HG02798 (cell line): ENCODE measurements at regions not wholly inside any gene's neighbourhood (a gene's known extent, or its start where the extent isn't known, plus 50 kb on each side); places are given as distances from the start of the nearest gene placed in this dataset.

Experiments
- ATAC-seq: cut with Tn5 transposase; IDR thresholded peaks from one replicate; pipeline ENCODE4 v1.9.1; 2021; ENCODE audit warnings: mild to moderate bottlenecking; ENCODE audit not compliant: unreplicated experiment, poor library complexity

DNA sequence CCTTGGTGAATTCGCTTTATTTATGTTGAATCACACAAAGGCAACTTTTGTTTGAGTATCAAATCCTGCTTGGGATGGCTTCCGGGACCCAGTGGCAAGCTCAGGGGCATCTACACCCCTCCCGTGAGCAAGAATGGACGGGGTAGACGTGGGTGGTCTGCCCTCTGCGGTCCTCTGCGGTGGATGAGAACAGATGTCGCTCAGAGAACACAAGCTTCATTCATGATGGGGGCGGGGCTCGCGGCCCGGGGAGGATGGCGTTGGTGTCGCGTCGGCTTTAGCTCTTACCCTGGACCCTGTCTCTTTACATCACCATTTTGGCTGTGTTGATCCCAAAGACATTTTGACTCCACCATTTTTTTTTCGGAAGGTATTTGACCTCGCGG, 158.5 kb upstream of the RTL1 start:
- no peak for ATAC-seq

DNA sequence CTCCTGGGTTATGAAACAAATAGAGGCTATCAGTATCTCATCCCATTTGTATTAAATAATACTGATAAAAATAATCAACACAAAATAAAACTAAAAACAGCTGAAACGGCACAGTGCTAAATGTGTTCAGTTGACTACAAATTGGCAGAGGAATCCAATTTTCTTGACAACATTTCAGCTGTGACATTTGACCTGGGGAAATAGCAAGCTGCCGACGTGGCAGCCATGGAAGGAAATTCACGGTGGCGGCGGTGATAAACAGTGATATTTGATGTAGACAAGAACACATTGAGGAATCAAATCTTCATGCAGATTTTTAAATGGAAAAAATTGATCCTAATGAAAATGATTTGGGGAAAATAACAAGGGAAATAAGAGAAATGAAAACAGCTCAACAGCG, 159.1 kb upstream of the RTL1 start:
- ATAC-seq: no peak

GRCh38 chr14:101063121-101063520, 159.6 kb upstream of the RTL1 start:
- no peak for ATAC-seq

DNA sequence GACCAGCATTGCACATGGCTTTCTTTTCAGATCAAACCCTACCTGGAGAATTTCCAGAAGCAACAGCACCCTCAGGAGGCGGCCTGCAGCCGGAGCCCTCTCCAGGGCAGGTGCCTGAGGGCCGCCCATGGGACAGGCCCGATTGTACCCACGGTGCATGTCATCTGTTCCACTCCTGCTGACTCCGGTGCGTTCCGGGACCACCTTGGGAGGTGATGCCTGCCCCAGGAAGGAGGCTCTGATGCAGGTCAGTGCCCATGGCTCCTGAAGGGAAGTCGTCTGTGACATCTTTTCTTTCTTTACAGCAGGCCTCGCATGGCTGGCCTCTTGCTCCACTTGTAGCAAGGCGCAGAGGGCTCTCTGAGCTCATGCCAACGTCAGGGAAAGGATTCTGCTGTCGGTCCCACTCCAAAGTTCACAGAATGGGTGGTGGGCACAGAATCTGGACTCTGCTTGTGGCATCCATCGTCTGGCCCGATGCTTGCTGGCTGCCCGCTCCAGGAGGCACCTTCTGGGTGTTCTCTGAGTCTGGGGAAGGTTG, 160.7 kb upstream of the RTL1 start:
- no peak for ATAC-seq

GRCh38 chr14:101064718-101065117, 161.2 kb upstream of the RTL1 start:
- no peak for ATAC-seq

DNA sequence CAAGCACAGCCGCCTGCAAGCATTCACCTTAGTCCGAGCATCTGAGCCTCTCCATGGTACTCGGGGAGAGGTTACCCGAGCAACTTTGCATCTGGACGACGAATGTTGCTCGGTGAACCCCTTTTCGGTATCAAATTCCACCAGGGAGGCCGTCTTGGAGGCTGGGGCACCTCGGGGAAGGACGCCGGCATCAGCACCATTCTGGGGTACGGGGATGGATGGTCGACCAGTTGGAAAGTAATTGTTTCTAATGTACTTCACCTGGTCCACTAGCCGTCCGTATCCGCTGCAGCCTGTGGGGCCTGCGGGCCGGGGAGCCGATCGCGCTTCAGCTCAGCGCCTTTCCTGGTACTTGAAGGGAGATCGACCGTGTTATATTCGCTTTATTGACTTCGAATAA, 161.7 kb upstream of the RTL1 start:
- no peak for ATAC-seq

GRCh38 chr14:101065696-101066694, 162.5 kb upstream of the RTL1 start:
- ATAC-seq: no peak

- no peak for ATAC-seq
Measured at GRCh38 chr14:101066826-101067510, 163.4 kb upstream of the RTL1 start.

- no peak for ATAC-seq
Measured at GRCh38 chr14:101068313-101069227, 165.0 kb upstream of the RTL1 start.

GRCh38 chr14:101069228-101069549, 165.7 kb upstream of the RTL1 start:
- no peak for ATAC-seq

- ATAC-seq: no peak
Measured at GRCh38 chr14:101069666-101070362, 166.3 kb upstream of the RTL1 start.

DNA sequence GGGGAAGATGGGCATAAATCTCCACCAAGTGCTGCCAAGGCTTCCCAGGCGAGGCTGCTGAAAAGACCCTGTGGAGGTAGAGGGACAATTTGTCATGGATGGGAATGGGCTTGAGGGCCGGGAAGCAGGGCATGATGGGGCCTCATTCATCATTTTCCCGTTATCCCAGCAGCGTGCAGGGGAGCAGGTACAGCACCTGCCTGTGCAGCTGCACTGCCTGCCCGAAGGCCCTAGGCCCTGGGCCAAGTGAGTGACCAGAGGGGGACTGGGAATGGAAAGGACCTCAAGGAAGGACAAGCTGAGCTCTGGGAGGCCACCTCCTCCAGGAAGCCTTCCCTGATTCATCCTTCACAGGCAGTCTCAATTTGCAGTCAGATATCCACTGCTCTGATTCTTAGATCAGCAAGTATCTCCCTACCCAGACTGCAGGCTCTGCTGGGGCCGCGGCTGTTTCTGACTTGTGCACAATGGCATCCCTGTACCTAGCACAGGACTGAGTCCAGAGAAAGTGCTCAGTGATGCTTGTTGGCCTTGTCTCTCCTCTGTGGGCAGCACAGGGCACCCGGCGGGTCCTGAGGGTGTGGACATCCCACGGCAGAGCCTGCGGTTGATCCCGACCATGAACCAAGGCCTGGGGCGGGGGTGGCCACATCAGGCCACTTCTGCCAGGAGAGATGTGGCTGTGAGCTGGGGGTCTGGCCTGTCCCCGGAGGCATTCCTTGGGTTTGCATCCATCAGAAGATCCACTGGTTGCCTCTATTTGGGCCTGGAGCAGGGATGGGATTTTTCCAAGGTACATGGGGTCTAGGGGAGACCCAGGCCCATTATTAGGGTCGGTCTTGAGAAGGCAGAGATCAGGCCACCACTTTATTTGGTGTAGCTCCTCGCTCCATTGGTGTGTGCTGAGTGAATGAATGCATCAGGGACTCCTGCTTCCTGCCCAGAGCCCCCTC, 167.3 kb upstream of the RTL1 start:
- ATAC-seq: no peak

DNA sequence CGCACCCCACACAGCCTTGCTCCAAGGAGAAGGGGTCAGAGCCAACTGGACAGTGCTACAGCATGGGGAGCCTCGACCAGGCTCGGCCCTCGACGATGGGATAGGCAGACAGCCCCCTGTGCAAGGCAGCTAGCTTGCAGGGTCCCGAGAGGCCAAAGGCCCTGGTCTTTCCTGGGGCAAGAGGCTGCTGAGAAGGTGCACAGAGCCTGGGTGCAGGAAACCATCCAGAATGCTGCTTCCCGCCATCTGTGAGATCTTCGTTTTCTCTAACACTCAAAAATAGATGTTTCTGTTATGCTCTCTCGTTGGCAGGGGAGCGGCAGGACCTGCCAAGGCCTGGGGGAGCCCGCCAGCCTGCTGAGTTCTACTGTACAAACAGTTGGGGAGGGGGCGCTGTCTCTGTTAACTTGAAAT, 168.0 kb upstream of the RTL1 start:
- ATAC-seq: no peak

GRCh38 chr14:101072070-101072469, 168.5 kb upstream of the RTL1 start:
- ATAC-seq: no peak

- no peak for ATAC-seq
Measured at GRCh38 chr14:101072531-101072930, 169.0 kb upstream of the RTL1 start.

GRCh38 chr14:101072945-101073597, 169.5 kb upstream of the RTL1 start:
- ATAC-seq: peak; percentile 82

- no peak for ATAC-seq
Measured at GRCh38 chr14:101073598-101073965, 170.1 kb upstream of the RTL1 start.
